ENCODE measurements at regions not wholly inside any gene's neighbourhood (a gene's known extent, or its start where the extent isn't known, plus 50 kb on each side); places are given as distances from the start of the nearest gene placed in this dataset.

DNA sequence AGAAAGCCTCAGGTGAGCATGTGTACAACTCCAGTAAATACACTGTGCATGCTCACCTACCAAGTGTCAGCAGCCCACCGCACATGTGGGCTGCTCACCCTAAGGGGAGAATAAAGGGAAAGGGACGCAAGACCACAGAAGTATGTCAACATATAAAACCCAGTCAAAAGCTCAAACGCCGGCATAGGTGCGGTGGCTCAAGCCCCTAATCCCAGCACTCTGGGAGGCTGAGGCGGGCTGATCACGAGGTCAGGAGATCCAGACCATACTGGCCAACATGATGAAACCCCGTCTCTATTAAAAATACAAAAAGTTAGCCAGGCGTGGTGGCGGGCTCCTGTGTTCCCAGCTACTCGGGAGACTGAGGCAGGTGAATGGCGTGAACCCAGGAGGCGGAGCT is 732.1 kb downstream of the ZPLD1 start:
- H3K4me3 ChIP-seq, result no peak overlapping the region
- WGBS, 4 donors, result 91 to 98% (median 92%) methylated on average over 11 to 13 of the region's 13 CpGs
- H3K4me1 ChIP-seq (replicated peaks in 1 of 2), result no peaks in the 10 kb centered on the region
- no peak for DNase-seq
- TF ChIP-seq, protein P1, sequence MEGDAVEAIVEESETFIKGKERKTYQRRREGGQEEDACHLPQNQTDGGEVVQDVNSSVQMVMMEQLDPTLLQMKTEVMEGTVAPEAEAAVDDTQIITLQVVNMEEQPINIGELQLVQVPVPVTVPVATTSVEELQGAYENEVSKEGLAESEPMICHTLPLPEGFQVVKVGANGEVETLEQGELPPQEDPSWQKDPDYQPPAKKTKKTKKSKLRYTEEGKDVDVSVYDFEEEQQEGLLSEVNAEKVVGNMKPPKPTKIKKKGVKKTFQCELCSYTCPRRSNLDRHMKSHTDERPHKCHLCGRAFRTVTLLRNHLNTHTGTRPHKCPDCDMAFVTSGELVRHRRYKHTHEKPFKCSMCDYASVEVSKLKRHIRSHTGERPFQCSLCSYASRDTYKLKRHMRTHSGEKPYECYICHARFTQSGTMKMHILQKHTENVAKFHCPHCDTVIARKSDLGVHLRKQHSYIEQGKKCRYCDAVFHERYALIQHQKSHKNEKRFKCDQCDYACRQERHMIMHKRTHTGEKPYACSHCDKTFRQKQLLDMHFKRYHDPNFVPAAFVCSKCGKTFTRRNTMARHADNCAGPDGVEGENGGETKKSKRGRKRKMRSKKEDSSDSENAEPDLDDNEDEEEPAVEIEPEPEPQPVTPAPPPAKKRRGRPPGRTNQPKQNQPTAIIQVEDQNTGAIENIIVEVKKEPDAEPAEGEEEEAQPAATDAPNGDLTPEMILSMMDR (IDR thresholded peaks at IDR 0.05), result no peak
- no peak for TF ChIP-seq POLR2A (IDR thresholded peaks at IDR 0.05)
- intact Hi-C loops (cut with DNase I), result no loop called here
- H3K9me3 ChIP-seq (replicated peaks in 1 of 3), result no peaks in the 10 kb centered on the region
- no peaks in the 10 kb centered on the region for H3K36me3 ChIP-seq (replicated peaks in 1 of 2)
- H3K27ac ChIP-seq, result no peak overlapping the region
- no peaks in the 10 kb centered on the region for H3K27me3 ChIP-seq

DNA sequence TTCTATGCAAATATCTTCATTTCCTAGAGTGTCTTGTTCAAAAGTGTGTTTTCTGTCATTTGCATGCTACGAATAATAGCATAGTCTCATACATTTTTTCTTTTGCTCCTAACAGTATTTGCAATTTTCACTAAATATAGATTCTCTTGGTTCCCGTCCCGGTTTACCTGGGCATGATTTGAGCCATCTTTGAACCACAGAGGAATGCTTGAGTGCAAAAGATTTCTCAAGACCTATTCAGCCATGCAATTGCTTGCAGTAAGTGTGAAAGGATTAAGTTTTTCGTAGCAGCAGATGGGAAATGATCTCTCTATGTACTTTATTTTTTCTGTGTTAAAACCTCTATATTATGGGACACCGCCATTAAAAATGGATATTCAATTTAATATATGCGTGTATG is 733.0 kb downstream of the ZPLD1 start:
- no peaks in the 10 kb centered on the region for H3K27me3 ChIP-seq
- 77 to 84% (median 83%) methylated on average over 6 of the region's 6 CpGs for WGBS, 4 donors
- TF ChIP-seq, protein P1 (IDR thresholded peaks at IDR 0.05), result no peak
- TF ChIP-seq POLR2A (IDR thresholded peaks at IDR 0.05), result no peak
- no peak overlapping the region for H3K27ac ChIP-seq
- H3K4me3 ChIP-seq, result no peak overlapping the region
- no peaks in the 10 kb centered on the region for H3K4me1 ChIP-seq (replicated peaks in 1 of 2)
- no peaks in the 10 kb centered on the region for H3K9me3 ChIP-seq (replicated peaks in 1 of 3)
- intact Hi-C loops (cut with DNase I), result no loop called here
- H3K36me3 ChIP-seq (replicated peaks in 1 of 2), result no peaks in the 10 kb centered on the region
- no peak for DNase-seq

DNA sequence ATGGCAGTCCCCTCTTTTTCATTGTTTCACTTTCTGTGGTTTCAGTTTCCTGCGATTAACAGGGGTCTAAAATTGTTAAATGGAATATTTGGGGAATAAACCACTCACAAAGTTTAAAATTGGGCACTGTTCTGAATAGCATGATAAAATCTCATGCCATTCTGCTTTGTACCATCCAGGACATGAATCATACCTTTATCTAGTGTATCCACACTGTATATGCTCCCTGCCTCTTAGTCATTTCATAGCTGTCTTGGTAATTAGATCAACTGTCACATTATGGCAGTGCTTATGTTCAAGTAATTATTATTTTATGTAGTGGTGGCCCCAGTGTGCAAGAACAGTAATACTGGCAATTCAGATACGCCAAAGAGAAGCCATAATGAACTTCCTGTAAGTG is 734.5 kb downstream of the ZPLD1 start:
- intact Hi-C loops (cut with DNase I), result no loop called here
- 75 to 85% (median 78%) methylated on average over 2 of the region's 2 CpGs for WGBS, 4 donors
- H3K4me3 ChIP-seq, result no peak overlapping the region
- H3K9me3 ChIP-seq (replicated peaks in 1 of 3), result no peaks in the 10 kb centered on the region
- no peak for TF ChIP-seq POLR2A (IDR thresholded peaks at IDR 0.05)
- TF ChIP-seq, protein P1 (IDR thresholded peaks at IDR 0.05), result no peak
- no peak overlapping the region for H3K27ac ChIP-seq
- DNase-seq, result no peak
- H3K4me1 ChIP-seq (replicated peaks in 1 of 2), result no peaks in the 10 kb centered on the region
- H3K36me3 ChIP-seq (replicated peaks in 1 of 2), result no peaks in the 10 kb centered on the region
- no peaks in the 10 kb centered on the region for H3K27me3 ChIP-seq

- no peak overlapping the region for H3K27ac ChIP-seq
- no peaks in the 10 kb centered on the region for H3K4me1 ChIP-seq (replicated peaks in 1 of 2)
- no peak for DNase-seq
- intact Hi-C loops (cut with DNase I), result no loop called here
- no peaks in the 10 kb centered on the region for H3K36me3 ChIP-seq (replicated peaks in 1 of 2)
- H3K9me3 ChIP-seq (replicated peaks in 1 of 3), result no peaks in the 10 kb centered on the region
- H3K27me3 ChIP-seq, result no peaks in the 10 kb centered on the region
- TF ChIP-seq POLR2A (IDR thresholded peaks at IDR 0.05), result no peak
- TF ChIP-seq, protein P1 (IDR thresholded peaks at IDR 0.05), result no peak
- no peak overlapping the region for H3K4me3 ChIP-seq
These were observed 735.8 kb downstream of the ZPLD1 start for GRCh38 chr3:103170651-103171050.
